DMS114 treated with DMSO at 0.1 percent for 48 hours (cell line): ENCODE measurements at regions not wholly inside any gene's neighbourhood (a gene's known extent, or its start where the extent isn't known, plus 50 kb on each side); places are given as distances from the start of the nearest gene placed in this dataset.
A peak's percentile ranks its signal among the peaks of the same experiment; 100 is the strongest.
"Not testable (repeated sequence)": the region's sequence is repeated elsewhere in the genome, so short reads cannot be mapped to it uniquely, and the experiment has no call there.

Source experiments
- DNase-seq: peaks from one replicate; lab custom pipeline; 2025; ENCODE audit not compliant: unreplicated experiment; lab: John Stamatoyannopoulos, UW

DNA sequence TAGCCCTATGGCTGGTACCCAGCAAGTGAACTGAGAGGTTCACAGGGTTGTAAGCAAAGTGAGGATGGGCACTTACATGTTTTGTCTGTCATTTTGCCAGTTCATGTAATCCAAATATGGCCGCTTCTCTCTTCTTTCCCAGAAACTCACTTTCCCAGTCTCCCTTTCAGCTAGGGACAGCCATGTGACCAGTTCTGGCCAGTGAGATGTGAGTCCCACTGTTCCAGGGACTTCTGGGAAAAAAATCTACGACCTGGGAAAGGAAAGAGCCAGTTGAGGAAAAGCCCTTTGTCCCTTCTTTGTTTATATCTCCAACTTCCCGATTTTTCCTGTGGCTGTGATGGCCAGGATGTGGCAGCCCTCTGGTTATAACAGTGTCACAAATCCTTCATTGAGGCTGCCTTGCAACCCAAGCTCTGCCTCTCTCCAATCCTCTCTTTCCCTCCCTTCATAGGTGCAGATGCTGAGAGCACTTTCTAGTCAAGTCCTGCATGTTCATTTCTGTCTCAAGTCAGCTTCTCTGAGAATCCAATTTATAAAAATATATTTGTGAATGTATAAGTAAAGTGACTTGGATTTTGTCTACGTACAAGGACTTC is 148.6 kb upstream of the ZFP64 start:
- peak; percentile 47 for DNase-seq

DNA sequence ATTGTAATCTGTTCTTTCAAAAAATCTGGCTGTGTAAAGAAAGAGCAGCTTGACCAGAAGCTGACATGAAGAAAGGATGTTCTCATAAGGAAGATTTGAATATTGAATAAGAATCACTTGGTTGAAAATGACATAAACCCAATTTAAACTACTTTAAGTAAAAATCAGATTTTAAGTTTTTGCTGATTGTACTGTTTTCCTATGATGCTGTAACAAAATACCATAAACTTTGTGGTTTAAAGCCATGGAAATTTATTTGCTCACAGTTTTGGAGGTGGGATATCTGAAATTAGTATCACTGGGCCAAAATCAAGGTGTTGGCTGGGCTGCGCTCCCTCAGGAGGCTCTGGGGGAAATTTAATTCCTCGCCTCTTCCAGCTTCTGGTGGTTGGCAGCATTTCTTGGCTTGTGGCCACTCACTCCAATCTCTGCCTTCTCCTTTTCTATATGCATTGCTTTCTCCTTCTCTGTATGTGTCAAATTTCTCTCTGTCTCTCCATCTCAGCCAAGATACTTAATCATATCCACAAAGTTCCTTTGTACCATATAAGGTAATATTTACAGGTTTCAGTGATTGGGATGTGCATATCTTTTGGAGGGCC is 141.2 kb upstream of the ZFP64 start:
- no peak for DNase-seq

DNA sequence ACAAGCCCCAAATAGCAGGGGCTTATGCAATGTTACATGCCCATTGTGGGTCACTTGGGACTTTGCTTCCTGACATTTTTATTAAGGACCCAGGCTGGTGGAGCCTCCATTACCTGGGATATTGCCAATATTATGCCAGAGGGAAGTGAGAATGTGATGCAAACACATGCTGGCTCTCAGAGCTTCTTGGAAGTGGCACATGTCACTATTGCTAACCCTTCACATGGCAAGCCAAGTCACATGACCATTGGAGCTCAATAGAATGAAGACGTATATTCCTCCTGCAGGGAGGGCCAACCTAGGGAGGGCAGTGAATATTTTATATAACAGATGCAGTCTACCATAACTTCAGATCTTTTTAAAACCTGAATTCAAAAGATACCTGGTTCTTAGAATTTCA is 140.7 kb upstream of the ZFP64 start:
- DNase-seq, result no peak

DNA sequence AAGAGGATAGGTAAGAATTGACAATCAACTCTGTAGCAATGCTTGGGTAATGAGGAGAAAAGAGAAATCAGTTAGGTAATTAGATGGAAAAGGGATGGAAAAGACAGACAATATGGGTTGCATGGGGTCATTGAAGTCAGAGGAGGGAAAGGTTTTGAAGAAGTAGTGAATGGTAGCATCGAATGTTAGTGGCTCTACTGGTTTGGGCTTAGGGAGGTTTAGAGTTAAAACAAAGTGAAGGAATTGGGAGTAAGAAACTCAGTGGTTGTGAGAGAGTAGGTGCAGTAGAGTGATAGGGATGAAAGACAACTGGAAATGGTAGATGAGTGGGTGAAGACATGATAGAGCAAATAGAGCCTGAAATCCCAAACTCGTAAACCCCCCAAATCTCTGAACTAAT is 140.1 kb upstream of the ZFP64 start:
- DNase-seq, result no peak

DNA sequence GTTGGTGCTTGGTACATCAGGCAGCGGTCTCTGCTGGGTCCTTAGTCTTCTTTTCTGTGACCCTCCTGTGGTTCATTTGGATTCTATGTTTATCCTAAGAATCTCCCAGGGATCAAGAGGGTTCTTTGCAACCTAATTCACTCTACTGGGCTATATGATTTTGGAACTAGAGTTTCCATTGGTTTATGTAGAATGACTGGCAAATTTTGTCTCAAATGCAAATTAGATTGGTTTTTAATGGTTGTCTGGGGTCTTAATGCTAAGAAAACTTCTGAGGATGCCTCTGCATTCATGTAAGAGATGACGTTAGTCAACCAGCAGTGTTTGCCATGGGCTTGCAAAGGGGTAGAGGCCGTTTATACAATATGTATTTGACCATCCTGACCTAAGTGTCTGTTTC is 129.8 kb upstream of the ZFP64 start:
- no peak for DNase-seq

GRCh38 chr20:52318651-52319050 is 127.1 kb upstream of the ZFP64 start:
- DNase-seq, result no peak

GRCh38 chr20:52313341-52313963 is 121.9 kb upstream of the ZFP64 start:
- DNase-seq, result peak; percentile 90

GRCh38 chr20:52312132-52312729 is 120.7 kb upstream of the ZFP64 start:
- peak; percentile 65 for DNase-seq

DNA sequence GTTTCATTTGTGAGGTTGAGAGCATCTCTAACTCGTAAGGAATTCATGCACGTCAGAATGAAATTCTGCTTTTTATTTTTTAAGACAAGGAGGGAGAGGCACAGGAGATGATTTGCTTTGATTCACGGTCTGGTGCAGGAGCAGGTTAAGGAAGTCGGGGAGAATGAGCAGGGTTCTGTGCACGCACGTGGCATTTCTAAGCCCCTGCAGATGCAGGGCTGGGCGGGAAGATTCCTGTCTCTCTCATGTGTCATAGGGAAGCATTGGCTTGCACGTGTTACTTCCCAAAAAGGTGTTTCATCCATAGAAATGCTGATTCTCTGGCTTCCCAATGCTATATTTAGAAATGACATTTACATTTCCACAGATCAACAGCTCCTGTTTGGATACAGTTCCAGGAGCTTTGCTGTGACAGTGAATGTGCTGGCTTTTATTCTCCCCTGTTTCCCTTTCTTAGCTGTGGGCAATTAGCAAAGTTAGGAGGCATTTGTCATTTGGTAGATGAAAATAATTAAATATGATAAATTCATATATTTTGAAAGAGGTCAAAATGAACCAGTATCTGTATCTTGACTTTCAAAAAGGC is 119.7 kb upstream of the ZFP64 start:
- DNase-seq, result no peak

GRCh38 chr20:52309181-52309580 is 117.6 kb upstream of the ZFP64 start:
- no peak for DNase-seq

DNA sequence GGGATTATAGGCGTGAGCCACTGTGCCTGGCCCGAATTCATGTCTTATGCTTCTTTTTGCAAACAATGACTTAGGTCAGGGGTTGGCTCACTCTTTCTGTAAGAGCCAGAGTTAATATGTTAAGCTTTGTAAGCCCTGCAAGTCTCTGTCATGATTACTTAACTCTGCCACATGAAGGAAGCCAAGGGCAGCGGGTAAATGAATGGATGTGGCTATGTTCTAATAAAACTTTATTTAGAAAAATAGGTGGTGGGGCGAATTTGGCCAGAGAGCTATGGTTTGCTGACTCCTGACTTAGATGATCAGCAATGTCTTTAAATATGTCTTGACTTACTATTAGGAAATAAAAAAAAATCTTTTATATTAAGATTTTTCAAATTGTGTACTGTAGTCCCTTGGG is 114.9 kb upstream of the ZFP64 start:
- no peak for DNase-seq

DNA sequence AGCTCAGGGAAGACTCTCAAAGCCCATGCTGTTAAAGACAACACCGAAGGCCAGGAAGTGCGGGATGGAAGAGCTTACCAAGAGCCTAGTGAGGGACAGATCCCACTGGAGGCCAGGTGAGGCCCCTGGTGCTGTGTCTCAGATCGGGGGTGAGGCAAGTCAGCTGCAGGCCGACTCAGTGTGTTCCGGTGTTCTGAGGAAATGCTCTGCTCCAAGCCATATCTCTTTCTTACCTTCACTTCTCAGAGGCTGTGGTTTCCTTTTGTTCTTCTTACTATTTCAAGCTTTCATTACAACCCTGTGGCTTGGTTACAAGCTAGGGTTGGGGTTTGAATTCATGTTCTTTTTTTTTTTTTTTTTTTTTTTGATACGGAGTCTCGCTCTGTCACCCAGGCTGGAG is 114.3 kb upstream of the ZFP64 start:
- DNase-seq, result no peak

DNA sequence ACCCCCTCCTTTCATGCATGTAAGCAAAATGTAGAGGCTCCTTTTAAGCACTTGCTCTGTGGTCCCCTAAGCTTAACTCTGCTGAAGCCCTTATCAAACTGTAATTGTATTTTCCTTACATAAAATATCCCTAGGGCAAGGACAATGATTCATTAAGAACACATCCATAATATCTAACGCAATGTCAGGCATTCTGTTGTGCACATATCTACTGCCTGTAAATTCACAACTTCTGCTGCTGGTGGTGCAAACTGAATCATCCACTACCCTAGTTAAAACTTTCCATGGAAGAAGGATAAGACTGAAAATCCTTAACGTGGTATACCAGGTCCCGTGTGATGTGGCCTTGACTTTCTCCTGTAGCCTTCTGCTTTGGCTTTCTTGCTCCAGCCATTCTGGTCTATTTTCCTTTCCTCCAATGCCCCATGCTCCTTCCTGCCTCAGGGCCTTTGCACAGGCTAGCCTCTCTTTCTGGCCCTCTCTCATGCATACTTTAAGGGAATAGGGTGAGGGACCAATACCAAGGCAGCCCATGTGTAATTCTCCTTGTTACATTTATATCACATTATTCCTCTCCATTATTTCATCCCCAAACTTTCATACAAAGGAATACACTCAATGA is 113.6 kb upstream of the ZFP64 start:
- DNase-seq, result no peak

DNA sequence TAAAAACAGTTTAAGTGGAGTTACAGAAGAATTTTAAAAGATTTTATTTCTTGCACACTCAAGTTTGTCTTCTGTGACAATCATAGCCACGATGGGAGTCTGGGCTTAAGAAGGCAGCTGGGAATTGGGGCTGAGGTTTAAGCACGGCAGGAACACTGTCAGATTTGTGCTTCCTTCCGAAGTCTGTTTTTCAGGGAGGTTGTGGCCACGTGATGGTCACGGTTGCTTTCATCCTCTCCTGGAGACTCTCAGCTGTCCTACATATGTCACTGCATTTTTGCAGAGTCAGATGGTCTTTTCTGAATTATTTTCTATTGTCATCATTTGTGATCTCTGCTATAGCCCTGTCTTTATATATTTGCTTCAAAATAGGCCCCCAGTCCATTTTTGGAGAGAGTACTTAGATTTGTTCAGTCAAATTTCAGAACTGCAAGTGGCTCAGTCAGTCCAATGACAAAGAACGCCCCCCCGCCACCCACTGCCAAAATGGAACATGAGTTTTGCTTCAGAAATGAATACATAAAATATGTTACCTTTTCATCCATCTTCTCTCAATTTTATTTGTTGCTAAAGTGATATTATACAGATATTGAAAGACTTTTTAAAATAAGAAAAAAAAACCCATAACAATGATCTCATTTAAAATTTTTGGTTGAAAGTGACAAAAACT is 111.8 kb upstream of the ZFP64 start:
- DNase-seq, result no peak

- no peak for DNase-seq
These were observed 111.2 kb upstream of the ZFP64 start for GRCh38 chr20:52302736-52303135.

DNA sequence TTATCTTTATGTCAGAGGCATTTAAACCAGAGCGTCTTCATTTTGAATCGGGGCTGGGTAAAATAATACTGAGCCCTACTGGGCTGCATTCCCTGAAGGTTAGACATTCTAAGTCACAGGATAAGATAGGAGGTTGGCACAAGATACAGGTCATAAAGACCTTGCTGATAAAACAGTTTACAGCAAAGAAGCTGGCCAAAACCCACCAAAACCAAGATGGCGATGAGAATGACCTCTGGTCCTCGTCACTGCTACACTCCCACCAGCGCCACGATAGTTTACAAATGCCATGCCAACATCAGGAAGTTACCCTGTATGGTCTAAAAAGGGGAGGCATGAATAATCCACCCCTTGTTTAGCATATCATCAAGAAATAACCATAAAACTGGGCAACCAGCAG is 110.5 kb upstream of the ZFP64 start:
- not testable (repeated sequence) for DNase-seq

- no peak for DNase-seq
These were observed 104.0 kb upstream of the ZFP64 start for GRCh38 chr20:52295556-52295955.

GRCh38 chr20:52294106-52294628 is 102.6 kb upstream of the ZFP64 start:
- no peak for DNase-seq

- DNase-seq, result no peak
These were observed 99.5 kb upstream of the ZFP64 start for GRCh38 chr20:52291109-52291508.

GRCh38 chr20:52290569-52290968 is 99.0 kb upstream of the ZFP64 start:
- DNase-seq, result no peak
